GM10266 (cell line): ENCODE measurements at regions not wholly inside any gene's neighbourhood (a gene's known extent, or its start where the extent isn't known, plus 50 kb on each side); places are given as distances from the start of the nearest gene placed in this dataset.

Experiments
- DNase-seq: peaks from one replicate; pipeline ENCODE4 v3.0.0; 2012; ENCODE audit errors: extremely low spot score
- CTCF ChIP-seq: IDR thresholded peaks from 2 replicates; pipeline ENCODE4 v1.5.1; 2012; ENCODE audit warnings: mild to moderate bottlenecking, low read depth; ENCODE audit not compliant: control insufficient read depth, insufficient read depth; ENCODE audit errors: missing control alignments

DNA sequence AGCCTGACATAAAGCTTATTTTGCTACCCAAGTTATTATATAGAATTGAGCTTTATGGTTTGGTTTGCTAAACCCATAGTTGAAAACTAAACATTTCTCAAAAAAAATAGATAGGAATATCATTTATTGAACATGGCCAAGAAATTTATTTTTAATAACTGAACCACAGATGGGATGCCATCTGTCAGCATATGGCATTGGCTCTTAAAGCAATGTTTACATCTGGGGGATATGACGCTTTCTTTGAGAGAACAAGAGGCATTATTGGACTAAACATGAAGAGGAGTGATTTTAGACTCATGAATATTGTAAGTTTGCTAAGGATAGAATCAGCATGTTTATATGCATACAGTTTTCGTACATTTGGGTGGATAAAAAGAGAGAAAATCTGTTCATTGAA is 132.6 kb upstream of the SLIT2 start:
- TF ChIP-seq CTCF = no peak
- no peak for DNase-seq

- TF ChIP-seq CTCF = no peak
- DNase-seq = no peak
Observed at GRCh38 chr4:20109391-20109790, 142.3 kb upstream of the SLIT2 start.

GRCh38 chr4:20106921-20107320 is 144.8 kb upstream of the SLIT2 start:
- TF ChIP-seq CTCF = no peak
- DNase-seq = no peak

DNA sequence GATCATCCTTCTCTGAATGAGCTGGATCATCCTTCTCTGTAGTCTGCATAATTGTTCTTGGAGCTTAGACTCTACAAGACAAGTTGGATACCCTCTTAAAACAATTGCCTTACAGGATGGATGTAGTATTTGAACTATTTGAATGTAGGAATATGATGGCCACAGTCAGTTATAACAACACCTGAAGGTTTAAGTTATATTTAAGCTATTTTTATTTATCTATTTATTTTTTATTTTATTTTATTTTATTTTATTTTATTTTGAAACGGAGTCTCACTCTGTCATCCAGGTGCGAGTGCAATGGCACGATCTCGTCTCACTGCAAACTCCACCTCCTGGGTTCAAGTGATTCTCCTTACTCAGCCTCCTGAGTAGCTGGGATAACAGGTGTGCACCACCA is 149.9 kb upstream of the SLIT2 start:
- no peak for DNase-seq
- TF ChIP-seq CTCF = no peak

GRCh38 chr4:20096911-20097310 is 154.8 kb upstream of the SLIT2 start:
- TF ChIP-seq CTCF = no peak
- no peak for DNase-seq

GRCh38 chr4:20095805-20096541 is 155.7 kb upstream of the SLIT2 start:
- no peak for TF ChIP-seq CTCF
- DNase-seq = no peak

GRCh38 chr4:20091781-20092180 is 159.9 kb upstream of the SLIT2 start:
- DNase-seq = no peak
- TF ChIP-seq CTCF = no peak
